Fibroblast of skin of left quadriceps (primary cell): ENCODE measurements at regions not wholly inside any gene's neighbourhood (a gene's known extent, or its start where the extent isn't known, plus 50 kb on each side); places are given as distances from the start of the nearest gene placed in this dataset.
"Not testable (repeated sequence)": the region's sequence is repeated elsewhere in the genome, so short reads cannot be mapped to it uniquely, and the experiment has no call there.

Experiments
- DNase-seq, 2 experiments: peaks; one replicate each; pipeline ENCODE4 v3.0.0-alpha.2; 2013; ENCODE audit warnings: low read depth in 2 of 2

GRCh38 chr6:130494729-130495128 lies 128.9 kb downstream of the TMEM200A start:
- DNase-seq: peak; percentile 66 to 69

GRCh38 chr6:130500693-130501092 lies 134.9 kb downstream of the TMEM200A start:
- peak; percentile 96 to 97 for DNase-seq

GRCh38 chr6:130503146-130503545 lies 137.3 kb downstream of the TMEM200A start:
- DNase-seq: peak; percentile 45

GRCh38 chr6:130505808-130506598 lies 140.2 kb downstream of the TMEM200A start:
- DNase-seq: no peak

GRCh38 chr6:130507005-130507665 lies 141.3 kb downstream of the TMEM200A start:
- not testable (repeated sequence) for DNase-seq

GRCh38 chr6:130507666-130508028 lies 141.8 kb downstream of the TMEM200A start:
- no peak for DNase-seq

- DNase-seq: peak; percentile 86 to 87
Measured at GRCh38 chr6:130513770-130514169, 148.0 kb downstream of the TMEM200A start.

GRCh38 chr6:130514712-130515111 lies 148.9 kb downstream of the TMEM200A start:
- no peak for DNase-seq

GRCh38 chr6:130515306-130515705 lies 149.5 kb downstream of the TMEM200A start:
- no peak for DNase-seq

GRCh38 chr6:130516604-130517003 lies 150.8 kb downstream of the TMEM200A start:
- no peak for DNase-seq

- no peak for DNase-seq
Measured at GRCh38 chr6:130517444-130517931, 151.7 kb downstream of the TMEM200A start.

GRCh38 chr6:130518588-130518987 lies 152.8 kb downstream of the TMEM200A start:
- DNase-seq: no peak

- peak in 1 of 2 experiments; percentile 14 for DNase-seq
Measured at GRCh38 chr6:130520221-130520620, 154.4 kb downstream of the TMEM200A start.

- no peak for DNase-seq
Measured at GRCh38 chr6:130520801-130521200, 155.0 kb downstream of the TMEM200A start.

- DNase-seq: no peak
Measured at GRCh38 chr6:130524552-130524951, 158.7 kb downstream of the TMEM200A start.

GRCh38 chr6:130525408-130525807 lies 159.6 kb downstream of the TMEM200A start:
- no peak for DNase-seq

- DNase-seq: no peak
Measured at GRCh38 chr6:130526466-130526865, 160.6 kb downstream of the TMEM200A start.

GRCh38 chr6:130527173-130527572 lies 161.4 kb downstream of the TMEM200A start:
- DNase-seq: no peak

- no peak for DNase-seq
Measured at GRCh38 chr6:130529569-130530149, 163.8 kb downstream of the TMEM200A start.

GRCh38 chr6:130534627-130535026 lies 168.8 kb downstream of the TMEM200A start:
- DNase-seq: no peak

- DNase-seq: no peak
Measured at GRCh38 chr6:130535242-130535641, 169.4 kb downstream of the TMEM200A start.

GRCh38 chr6:130537447-130537846 lies 171.6 kb downstream of the TMEM200A start:
- DNase-seq: no peak

GRCh38 chr6:130547723-130548122 lies 181.9 kb downstream of the TMEM200A start:
- no peak for DNase-seq
